HepG2 (cell line): ENCODE measurements at regions not wholly inside any gene's neighbourhood (a gene's known extent, or its start where the extent isn't known, plus 50 kb on each side); places are given as distances from the start of the nearest gene placed in this dataset.

Source experiments
- NFE2L2 ChIP-seq: fragments of 150-350 bp; IDR thresholded peaks from 2 replicates; pipeline ENCODE4 v1.6.1; 2014; ENCODE audit warnings: low read length
- SMARCE1 ChIP-seq: fragments of 450-650 bp; IDR thresholded peaks from 2 replicates; pipeline ENCODE4 v1.6.1; 2017; ENCODE audit warnings: borderline replicate concordance
- ZNF276 ChIP-seq: sonication (generic); formaldehyde crosslinking; IDR thresholded peaks from 2 replicates; pipeline ENCODE4 v1.4.0; 2020; ENCODE audit warnings: mild to moderate bottlenecking, low read depth, missing genetic modification reagents

GRCh38 chr12:81992461-81992860, 233.3 kb upstream of the PPFIA2 start:
- TF ChIP-seq SMARCE1 (no peak), ZNF276 (CRISPR knock-in tag) (no peak), NFE2L2 (no peak)
